ENCODE measurements at regions not wholly inside any gene's neighbourhood (a gene's known extent, or its start where the extent isn't known, plus 50 kb on each side); places are given as distances from the start of the nearest gene placed in this dataset.

DNA sequence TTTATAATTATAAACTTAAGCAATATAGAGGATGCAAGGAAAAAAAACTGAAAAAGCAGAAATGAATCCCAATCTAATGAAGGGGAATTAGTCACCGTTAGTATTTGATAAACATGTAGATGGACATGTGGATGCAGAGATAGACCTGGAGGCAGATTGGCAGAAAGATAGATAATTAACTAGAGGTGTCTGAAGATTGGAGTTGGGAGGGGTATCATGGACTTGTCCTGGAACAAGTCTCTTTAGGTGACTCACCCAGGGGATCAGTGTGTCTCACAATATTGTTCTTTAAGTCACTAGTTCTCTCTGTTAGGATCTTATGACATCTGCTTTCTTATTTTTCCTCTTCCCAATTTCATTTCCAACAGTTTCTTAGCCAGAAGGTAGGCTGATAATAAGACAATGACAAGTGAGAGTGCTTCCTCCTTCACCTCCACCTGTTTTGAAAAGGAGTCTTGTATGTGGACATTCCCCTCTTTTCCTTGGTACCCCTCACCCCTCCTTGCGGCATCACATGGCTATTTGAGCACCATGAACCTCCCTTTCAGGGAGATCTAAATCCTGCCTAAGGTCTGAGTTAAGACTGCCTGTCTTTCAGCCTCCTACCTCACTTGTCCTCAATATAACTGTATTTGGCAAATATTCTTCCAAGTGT lies 987.7 kb downstream of the TSN start:
- no peak overlapping the region for H3K27ac ChIP-seq (ENCODE audit: low read depth, low read length)
- no peaks in the 10 kb centered on the region for H3K36me3 ChIP-seq (ENCODE audit: control insufficient read depth, insufficient read depth, low read length)
- WGBS (ENCODE audit: insufficient coverage), result 71% methylated on average over 1 of the region's 2 CpGs
- H3K4me1 ChIP-seq (ENCODE audit: control insufficient read depth, insufficient read depth, low read length), result no peaks in the 10 kb centered on the region
- H3K27me3 ChIP-seq (ENCODE audit: control insufficient read depth, insufficient read depth, low read length), result no peaks in the 10 kb centered on the region
- no peaks in the 10 kb centered on the region for H3K9me3 ChIP-seq (ENCODE audit: control insufficient read depth, insufficient read depth, low read length)
- H3K4me3 ChIP-seq (ENCODE audit: low read depth, low read length), result no peak overlapping the region
- DNase-seq (ENCODE audit: low read depth in 4 of 6, low spot score in 6 of 6), result no peak

DNA sequence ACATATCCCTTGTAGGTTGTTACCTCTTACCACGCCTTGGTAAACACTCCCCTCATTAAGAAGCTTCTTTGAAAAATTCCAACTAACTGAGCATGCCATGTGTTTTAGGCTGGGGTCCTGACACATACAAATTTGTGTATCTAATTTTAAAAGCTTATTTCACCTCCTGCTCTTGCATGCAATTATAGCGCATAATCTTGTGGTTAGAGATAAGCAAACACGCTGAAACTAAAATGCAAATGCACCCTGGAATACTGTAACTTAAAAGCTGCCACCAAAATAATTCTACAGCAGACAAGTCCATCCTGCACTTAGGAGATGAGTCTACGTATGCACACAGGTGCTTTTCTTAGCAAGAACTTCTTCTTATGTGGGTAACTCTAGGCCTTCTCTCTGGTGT lies 990.2 kb downstream of the TSN start:
- H3K9me3 ChIP-seq (ENCODE audit: control insufficient read depth, insufficient read depth, low read length), result no peaks in the 10 kb centered on the region
- no peak overlapping the region for H3K4me3 ChIP-seq (ENCODE audit: low read depth, low read length)
- 100% methylated on average over 1 of the region's 4 CpGs for WGBS (ENCODE audit: insufficient coverage)
- no peaks in the 10 kb centered on the region for H3K36me3 ChIP-seq (ENCODE audit: control insufficient read depth, insufficient read depth, low read length)
- H3K27ac ChIP-seq (ENCODE audit: low read depth, low read length), result no peak overlapping the region
- H3K4me1 ChIP-seq (ENCODE audit: control insufficient read depth, insufficient read depth, low read length), result no peaks in the 10 kb centered on the region
- DNase-seq (ENCODE audit: low read depth in 4 of 6, low spot score in 6 of 6), result no peak
- H3K27me3 ChIP-seq (ENCODE audit: control insufficient read depth, insufficient read depth, low read length), result no peaks in the 10 kb centered on the region

DNA sequence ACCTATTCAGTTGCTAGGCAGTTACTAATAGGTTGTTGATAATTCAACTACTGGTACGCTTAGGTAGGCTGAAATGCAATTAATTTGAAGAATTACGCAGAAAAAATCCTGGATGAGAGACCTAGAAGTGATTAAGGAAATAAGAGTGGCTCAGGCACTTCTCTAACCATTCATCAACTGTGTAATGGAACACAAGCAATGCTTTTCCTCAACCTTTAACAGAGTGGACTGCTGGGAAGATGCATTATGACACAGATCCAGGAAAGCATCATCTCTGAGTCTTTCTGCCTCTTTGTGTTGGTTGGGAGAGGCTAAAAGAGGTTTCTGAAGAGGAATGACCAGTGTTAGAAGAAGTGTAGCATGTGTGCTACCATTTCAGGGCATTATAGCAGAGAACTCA lies 992.2 kb downstream of the TSN start:
- Histone ChIP-seq H3K4me3 (ENCODE audit: low read depth, low read length) (no peak overlapping the region), H3K27ac (ENCODE audit: low read depth, low read length) (no peak overlapping the region), H3K27me3 (ENCODE audit: control insufficient read depth, insufficient read depth, low read length) (no peaks in the 10 kb centered on the region), H3K36me3 (ENCODE audit: control insufficient read depth, insufficient read depth, low read length) (no peaks in the 10 kb centered on the region), H3K9me3 (ENCODE audit: control insufficient read depth, insufficient read depth, low read length) (no peaks in the 10 kb centered on the region), H3K4me1 (ENCODE audit: control insufficient read depth, insufficient read depth, low read length) (no peaks in the 10 kb centered on the region)
- no peak for DNase-seq (ENCODE audit: low read depth in 4 of 6, low spot score in 6 of 6)
- no CpG with 5 or more reads among the region's 2 CpGs for WGBS (ENCODE audit: insufficient coverage)

DNA sequence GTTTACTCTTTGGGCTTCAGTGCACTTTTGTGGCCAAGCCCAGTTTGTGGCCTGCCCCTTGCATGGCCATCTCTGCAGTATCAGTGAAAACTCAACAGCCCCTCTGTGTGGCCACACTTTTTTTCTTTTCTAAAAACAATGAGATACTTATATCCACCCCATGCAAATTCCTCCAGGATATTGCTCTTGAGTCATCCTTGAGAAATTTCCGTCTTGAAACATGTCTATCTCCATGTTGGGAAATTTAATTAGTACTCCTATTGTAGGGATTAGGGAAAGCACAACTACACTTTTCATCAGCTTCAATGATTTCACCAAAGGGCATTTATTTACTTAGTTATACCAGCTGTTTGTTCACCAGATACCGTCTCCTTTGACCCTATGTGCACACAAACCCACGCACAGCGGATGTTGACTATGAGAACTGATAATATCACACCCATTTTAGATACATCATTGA lies 993.1 kb downstream of the TSN start:
- Histone ChIP-seq H3K36me3 (ENCODE audit: control insufficient read depth, insufficient read depth, low read length) (no peaks in the 10 kb centered on the region), H3K4me1 (ENCODE audit: control insufficient read depth, insufficient read depth, low read length) (no peaks in the 10 kb centered on the region), H3K9me3 (ENCODE audit: control insufficient read depth, insufficient read depth, low read length) (no peaks in the 10 kb centered on the region), H3K27ac (ENCODE audit: low read depth, low read length) (no peak overlapping the region), H3K27me3 (ENCODE audit: control insufficient read depth, insufficient read depth, low read length) (no peaks in the 10 kb centered on the region), H3K4me3 (ENCODE audit: low read depth, low read length) (no peak overlapping the region)
- no CpG with 5 or more reads among the region's 4 CpGs for WGBS (ENCODE audit: insufficient coverage)
- no peak for DNase-seq (ENCODE audit: low read depth in 4 of 6, low spot score in 6 of 6)

DNA sequence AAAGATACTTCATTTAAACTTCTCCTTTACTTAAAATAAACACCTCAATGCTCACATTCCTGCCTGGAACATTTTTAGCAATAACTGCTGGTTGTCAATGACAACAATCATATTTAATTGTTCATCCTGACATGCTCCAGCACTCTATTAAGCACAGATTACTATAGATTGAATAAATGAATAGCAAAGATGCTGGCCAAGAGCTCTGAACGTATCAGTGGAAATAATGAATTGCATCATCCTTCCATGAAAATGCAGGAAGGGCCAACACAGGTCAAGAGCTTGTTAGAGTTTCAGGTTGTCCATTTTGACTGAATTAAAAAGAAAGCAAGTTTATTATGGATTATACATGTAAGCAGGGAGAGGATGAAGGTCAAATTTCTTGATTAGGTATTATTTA lies 994.0 kb downstream of the TSN start:
- Histone ChIP-seq H3K9me3 (ENCODE audit: control insufficient read depth, insufficient read depth, low read length) (no peaks in the 10 kb centered on the region), H3K36me3 (ENCODE audit: control insufficient read depth, insufficient read depth, low read length) (no peaks in the 10 kb centered on the region), H3K27me3 (ENCODE audit: control insufficient read depth, insufficient read depth, low read length) (no peaks in the 10 kb centered on the region), H3K27ac (ENCODE audit: low read depth, low read length) (no peak overlapping the region), H3K4me3 (ENCODE audit: low read depth, low read length) (no peak overlapping the region), H3K4me1 (ENCODE audit: control insufficient read depth, insufficient read depth, low read length) (no peaks in the 10 kb centered on the region)
- peak in 1 of 6 donors; percentile 6 for DNase-seq (ENCODE audit: low read depth in 4 of 6, low spot score in 6 of 6)
- WGBS (ENCODE audit: insufficient coverage), result no CpG with 5 or more reads among the region's 1 CpG

DNA sequence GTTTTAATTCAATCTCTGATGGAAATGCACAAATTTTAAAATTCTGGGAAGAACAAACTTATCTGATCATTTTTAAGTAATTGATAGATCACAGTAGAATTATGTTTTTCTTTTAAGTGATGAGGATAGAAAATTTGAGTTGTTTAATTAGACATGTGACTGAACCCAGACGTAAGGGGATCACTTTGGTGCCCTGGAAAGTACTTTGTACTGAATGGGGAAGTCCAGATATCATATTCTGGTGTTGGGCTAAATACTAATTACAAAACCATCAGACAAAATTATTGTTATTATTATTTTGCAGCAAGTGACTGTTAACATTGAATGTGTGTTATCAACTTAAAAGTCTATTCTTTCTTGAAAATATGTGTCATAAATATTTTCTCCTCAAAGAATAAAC lies 994.6 kb downstream of the TSN start:
- DNase-seq (ENCODE audit: low read depth in 4 of 6, low spot score in 6 of 6), result no peak
- Histone ChIP-seq H3K4me3 (ENCODE audit: low read depth, low read length) (no peak overlapping the region), H3K9me3 (ENCODE audit: control insufficient read depth, insufficient read depth, low read length) (no peaks in the 10 kb centered on the region), H3K27me3 (ENCODE audit: control insufficient read depth, insufficient read depth, low read length) (no peaks in the 10 kb centered on the region), H3K36me3 (ENCODE audit: control insufficient read depth, insufficient read depth, low read length) (no peaks in the 10 kb centered on the region), H3K4me1 (ENCODE audit: control insufficient read depth, insufficient read depth, low read length) (no peaks in the 10 kb centered on the region), H3K27ac (ENCODE audit: low read depth, low read length) (no peak overlapping the region)
- no CpG with 5 or more reads among the region's 1 CpG for WGBS (ENCODE audit: insufficient coverage)

DNA sequence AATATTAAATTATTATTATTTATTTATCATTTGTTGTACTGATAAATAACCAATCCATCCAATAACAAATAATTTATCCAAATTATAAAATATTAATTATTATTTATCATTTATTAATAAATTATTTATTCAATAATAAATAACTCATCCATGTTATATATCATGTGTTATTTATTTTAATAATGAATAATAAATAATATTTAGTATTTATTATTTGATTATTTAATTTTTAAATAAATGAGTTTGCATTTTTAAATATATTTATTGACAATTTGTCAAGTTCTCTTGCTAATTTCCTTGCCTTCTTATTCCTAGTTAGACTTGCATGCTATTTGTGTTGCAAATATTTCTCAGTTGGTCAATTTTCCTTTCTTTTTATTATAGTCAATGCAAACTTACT lies 995.4 kb downstream of the TSN start:
- Histone ChIP-seq H3K27ac (ENCODE audit: low read depth, low read length) (no peak overlapping the region), H3K27me3 (ENCODE audit: control insufficient read depth, insufficient read depth, low read length) (no peaks in the 10 kb centered on the region), H3K4me1 (ENCODE audit: control insufficient read depth, insufficient read depth, low read length) (no peaks in the 10 kb centered on the region), H3K4me3 (ENCODE audit: low read depth, low read length) (no peak overlapping the region), H3K36me3 (ENCODE audit: control insufficient read depth, insufficient read depth, low read length) (no peaks in the 10 kb centered on the region), H3K9me3 (ENCODE audit: control insufficient read depth, insufficient read depth, low read length) (no peaks in the 10 kb centered on the region)
- DNase-seq (ENCODE audit: low read depth in 4 of 6, low spot score in 6 of 6), result no peak

DNA sequence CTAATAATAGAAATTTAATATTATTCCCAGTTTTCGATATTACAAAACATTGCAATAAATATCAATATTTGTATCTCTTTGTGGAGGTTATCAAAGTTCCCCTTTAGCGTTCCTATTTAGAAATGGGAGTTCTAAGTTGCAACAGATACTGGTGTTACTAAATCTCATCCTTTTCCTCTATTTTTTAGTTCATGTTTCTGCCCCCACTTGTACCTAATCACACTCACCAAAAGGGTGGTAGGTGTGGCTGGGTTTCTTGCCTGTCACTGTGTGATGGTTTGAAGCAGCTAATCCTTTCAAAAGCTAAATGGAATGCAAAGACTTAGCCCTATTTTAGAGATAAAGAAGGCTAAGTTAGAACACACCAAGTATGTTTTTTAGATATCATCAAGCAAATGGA lies 997.9 kb downstream of the TSN start:
- no peaks in the 10 kb centered on the region for H3K36me3 ChIP-seq (ENCODE audit: control insufficient read depth, insufficient read depth, low read length)
- H3K4me3 ChIP-seq (ENCODE audit: low read depth, low read length), result no peak overlapping the region
- whole genome bisulfite sequencing (ENCODE audit: insufficient coverage), result no CpG with 5 or more reads among the region's 2 CpGs
- DNase-seq (ENCODE audit: low read depth in 4 of 6, low spot score in 6 of 6), result no peak
- H3K4me1 ChIP-seq (ENCODE audit: control insufficient read depth, insufficient read depth, low read length), result no peaks in the 10 kb centered on the region
- H3K27me3 ChIP-seq (ENCODE audit: control insufficient read depth, insufficient read depth, low read length), result no peaks in the 10 kb centered on the region
- H3K9me3 ChIP-seq (ENCODE audit: control insufficient read depth, insufficient read depth, low read length), result no peaks in the 10 kb centered on the region
- H3K27ac ChIP-seq (ENCODE audit: low read depth, low read length), result no peak overlapping the region

DNA sequence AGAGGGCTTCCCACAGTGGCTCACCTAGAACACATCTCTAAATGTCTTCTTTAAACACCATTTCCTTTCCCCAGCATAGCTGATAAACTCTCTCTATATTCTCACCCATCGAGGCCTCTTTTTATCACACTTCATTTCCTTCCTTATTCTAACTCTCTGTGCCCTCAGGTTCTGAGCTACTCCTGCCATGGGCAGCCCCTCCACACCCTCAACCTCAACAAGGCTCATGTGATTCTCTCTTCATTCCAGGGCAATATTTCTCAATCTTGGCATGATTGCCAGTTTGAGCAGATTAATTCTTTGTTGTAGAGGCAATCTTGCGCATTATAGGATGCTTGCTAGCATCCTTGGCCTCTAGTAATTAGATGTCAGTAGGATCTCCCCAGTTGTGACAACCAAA lies 999.1 kb downstream of the TSN start:
- 85% methylated on average over 1 of the region's 2 CpGs for WGBS (ENCODE audit: insufficient coverage)
- H3K27me3 ChIP-seq (ENCODE audit: control insufficient read depth, insufficient read depth, low read length), result no peaks in the 10 kb centered on the region
- H3K9me3 ChIP-seq (ENCODE audit: control insufficient read depth, insufficient read depth, low read length), result no peaks in the 10 kb centered on the region
- H3K27ac ChIP-seq (ENCODE audit: low read depth, low read length), result no peak overlapping the region
- no peak for DNase-seq (ENCODE audit: low read depth in 4 of 6, low spot score in 6 of 6)
- no peaks in the 10 kb centered on the region for H3K36me3 ChIP-seq (ENCODE audit: control insufficient read depth, insufficient read depth, low read length)
- no peaks in the 10 kb centered on the region for H3K4me1 ChIP-seq (ENCODE audit: control insufficient read depth, insufficient read depth, low read length)
- no peak overlapping the region for H3K4me3 ChIP-seq (ENCODE audit: low read depth, low read length)

DNA sequence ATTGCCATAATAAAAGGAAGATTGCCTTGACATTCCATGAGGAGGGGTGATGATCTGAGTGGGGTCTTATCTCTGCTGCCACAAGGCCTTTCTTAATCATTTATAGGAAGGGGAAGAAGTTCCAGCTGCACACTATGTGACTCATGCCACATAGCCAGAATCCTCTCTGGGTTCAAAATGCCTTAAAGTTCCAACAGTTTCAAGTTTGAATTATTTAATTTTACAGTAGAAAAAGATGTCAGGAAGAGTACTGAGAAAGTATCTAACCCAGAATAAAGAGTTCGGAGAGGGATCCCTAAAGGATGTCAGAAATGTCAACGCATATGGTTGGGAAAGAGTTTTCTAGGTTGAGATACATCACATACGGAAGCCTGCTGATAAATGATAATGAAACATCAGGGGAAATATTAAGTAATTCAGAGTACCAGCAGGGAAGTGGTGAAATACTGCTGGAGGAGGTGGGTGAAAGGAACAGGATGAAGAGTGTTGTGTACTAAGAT lies 999.9 kb downstream of the TSN start:
- Histone ChIP-seq H3K27ac (ENCODE audit: low read depth, low read length) (no peak overlapping the region), H3K4me1 (ENCODE audit: control insufficient read depth, insufficient read depth, low read length) (no peaks in the 10 kb centered on the region), H3K9me3 (ENCODE audit: control insufficient read depth, insufficient read depth, low read length) (no peaks in the 10 kb centered on the region), H3K4me3 (ENCODE audit: low read depth, low read length) (no peak overlapping the region), H3K27me3 (ENCODE audit: control insufficient read depth, insufficient read depth, low read length) (no peaks in the 10 kb centered on the region), H3K36me3 (ENCODE audit: control insufficient read depth, insufficient read depth, low read length) (no peaks in the 10 kb centered on the region)
- 96% methylated on average over 3 of the region's 3 CpGs for WGBS (ENCODE audit: insufficient coverage)
- DNase-seq (ENCODE audit: low read depth in 4 of 6, low spot score in 6 of 6), result no peak

Data from spinal cord (tissue), 9 donors.